ENCODE measurements at regions not wholly inside any gene's neighbourhood (a gene's known extent, or its start where the extent isn't known, plus 50 kb on each side); places are given as distances from the start of the nearest gene placed in this dataset.
"Not testable (repeated sequence)": the region's sequence is repeated elsewhere in the genome, so short reads cannot be mapped to it uniquely, and the experiment has no call there.

- Histone ChIP-seq H3K27me3 (ENCODE audit: low read depth) (no peaks in the 10 kb centered on the region), H3K4me1 (no peaks in the 10 kb centered on the region), H3K9me3 (replicated peaks) (no peaks in the 10 kb centered on the region), H3K4me3 (no peak overlapping the region), H3K36me3 (no peaks in the 10 kb centered on the region), H3K27ac (replicated peaks) (no peak overlapping the region)
- intact Hi-C loops (cut with micrococcal nuclease): no loop called here
- no peak for DNase-seq
- no peak for TF ChIP-seq CTCF (IDR thresholded peaks at IDR 0.05; ENCODE audit: borderline replicate concordance)
These were observed 309.3 kb upstream of the KCND2 start for GRCh38 chr7:119963654-119964053.

- H3K4me1 ChIP-seq: no peaks in the 10 kb centered on the region
- H3K36me3 ChIP-seq: no peaks in the 10 kb centered on the region
- no peaks in the 10 kb centered on the region for H3K27me3 ChIP-seq (ENCODE audit: low read depth)
- H3K9me3 ChIP-seq (replicated peaks): no peaks in the 10 kb centered on the region
- intact Hi-C loops (cut with micrococcal nuclease): no loop called here
- no peak overlapping the region for H3K4me3 ChIP-seq
- H3K27ac ChIP-seq (replicated peaks): no peak overlapping the region
- no peak for DNase-seq
- TF ChIP-seq CTCF (IDR thresholded peaks at IDR 0.05; ENCODE audit: borderline replicate concordance): no peak
These were observed 308.9 kb upstream of the KCND2 start for GRCh38 chr7:119964065-119964464.

- no peaks in the 10 kb centered on the region for H3K36me3 ChIP-seq
- no peaks in the 10 kb centered on the region for H3K9me3 ChIP-seq (replicated peaks)
- no peak for TF ChIP-seq CTCF (IDR thresholded peaks at IDR 0.05; ENCODE audit: borderline replicate concordance)
- DNase-seq: no peak
- H3K4me3 ChIP-seq: no peak overlapping the region
- H3K4me1 ChIP-seq: no peaks in the 10 kb centered on the region
- H3K27me3 ChIP-seq (ENCODE audit: low read depth): no peaks in the 10 kb centered on the region
- intact Hi-C loops (cut with micrococcal nuclease): no loop called here
- H3K27ac ChIP-seq (replicated peaks): no peak overlapping the region
These were observed 308.0 kb upstream of the KCND2 start for GRCh38 chr7:119964788-119965542.

- H3K27ac ChIP-seq (replicated peaks): no peak overlapping the region
- no peak for TF ChIP-seq CTCF (IDR thresholded peaks at IDR 0.05; ENCODE audit: borderline replicate concordance)
- no peaks in the 10 kb centered on the region for H3K36me3 ChIP-seq
- intact Hi-C loops (cut with micrococcal nuclease): no loop called here
- no peaks in the 10 kb centered on the region for H3K4me1 ChIP-seq
- DNase-seq: no peak
- no peak overlapping the region for H3K4me3 ChIP-seq
- H3K27me3 ChIP-seq (ENCODE audit: low read depth): no peaks in the 10 kb centered on the region
- H3K9me3 ChIP-seq (replicated peaks): no peaks in the 10 kb centered on the region
These were observed 305.8 kb upstream of the KCND2 start for GRCh38 chr7:119967221-119967620.

- H3K4me1 ChIP-seq; H3K4me3 ChIP-seq; H3K9me3 ChIP-seq (replicated peaks); intact Hi-C loops (cut with micrococcal nuclease); DNase-seq; H3K27me3 ChIP-seq (ENCODE audit: low read depth); H3K36me3 ChIP-seq; H3K27ac ChIP-seq (replicated peaks): not testable (repeated sequence)
These were observed 304.6 kb upstream of the KCND2 start for GRCh38 chr7:119968411-119968810.

- no peaks in the 10 kb centered on the region for H3K4me1 ChIP-seq
- DNase-seq: no peak
- H3K27ac ChIP-seq (replicated peaks): no peak overlapping the region
- H3K36me3 ChIP-seq: no peaks in the 10 kb centered on the region
- no peaks in the 10 kb centered on the region for H3K27me3 ChIP-seq (ENCODE audit: low read depth)
- TF ChIP-seq CTCF (IDR thresholded peaks at IDR 0.05; ENCODE audit: borderline replicate concordance): no peak
- intact Hi-C loops (cut with micrococcal nuclease): no loop called here
- H3K4me3 ChIP-seq: no peak overlapping the region
- no peaks in the 10 kb centered on the region for H3K9me3 ChIP-seq (replicated peaks)
These were observed 303.9 kb upstream of the KCND2 start for GRCh38 chr7:119969054-119969453.
